NCI-H526 treated with DMSO at 0.1 percent for 48 hours (cell line): ENCODE measurements at regions not wholly inside any gene's neighbourhood (a gene's known extent, or its start where the extent isn't known, plus 50 kb on each side); places are given as distances from the start of the nearest gene placed in this dataset.

Experiments used
- DNase-seq: peaks from one replicate; lab custom pipeline; 2025; lab: John Stamatoyannopoulos, UW

GRCh38 chr1:82195245-82195644, 394.5 kb downstream of the ADGRL2 start:
- DNase-seq, result no peak

GRCh38 chr1:82185084-82185483, 384.4 kb downstream of the ADGRL2 start:
- no peak for DNase-seq

- DNase-seq, result no peak
These were observed 381.1 kb downstream of the ADGRL2 start for GRCh38 chr1:82181846-82182245.

- DNase-seq, result no peak
These were observed 378.4 kb downstream of the ADGRL2 start for GRCh38 chr1:82179131-82179530.

GRCh38 chr1:82177192-82177591, 376.5 kb downstream of the ADGRL2 start:
- DNase-seq, result no peak

DNA sequence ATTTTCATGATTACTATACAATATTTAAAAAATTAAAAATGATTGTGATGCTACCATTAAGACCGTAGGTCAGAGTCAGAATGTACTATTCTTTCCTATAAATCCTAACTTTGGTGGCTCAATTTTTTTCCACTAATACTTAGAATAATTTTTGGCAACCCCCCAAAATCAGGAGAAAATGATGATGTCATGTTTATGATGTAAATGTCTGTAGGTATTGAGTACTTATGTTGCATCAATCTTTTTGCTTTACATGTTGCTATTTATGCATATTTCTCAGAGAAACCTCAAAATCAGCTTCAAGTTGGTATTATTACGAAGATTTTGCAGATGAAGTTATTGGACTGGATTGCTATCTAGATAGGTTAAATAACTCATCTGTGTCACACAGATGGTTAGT, 371.2 kb downstream of the ADGRL2 start:
- no peak for DNase-seq

DNA sequence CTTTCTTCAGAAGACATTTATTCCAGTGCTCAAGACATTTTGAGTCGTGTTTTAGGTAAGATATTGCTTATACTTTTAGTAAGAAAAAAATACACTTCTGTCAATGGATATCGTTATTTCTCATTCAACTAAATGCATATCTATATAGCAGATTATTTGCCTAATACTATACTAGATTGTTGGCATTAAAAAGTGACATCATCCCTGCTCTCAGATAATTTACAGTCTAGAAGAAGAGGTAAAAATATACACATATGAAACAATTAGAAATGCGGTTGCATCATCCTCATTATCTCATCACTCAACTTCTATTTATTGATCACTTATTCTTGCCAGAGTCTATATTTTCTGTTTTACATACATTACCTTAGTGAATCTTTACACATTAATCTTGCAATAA, 367.7 kb downstream of the ADGRL2 start:
- DNase-seq, result no peak

DNA sequence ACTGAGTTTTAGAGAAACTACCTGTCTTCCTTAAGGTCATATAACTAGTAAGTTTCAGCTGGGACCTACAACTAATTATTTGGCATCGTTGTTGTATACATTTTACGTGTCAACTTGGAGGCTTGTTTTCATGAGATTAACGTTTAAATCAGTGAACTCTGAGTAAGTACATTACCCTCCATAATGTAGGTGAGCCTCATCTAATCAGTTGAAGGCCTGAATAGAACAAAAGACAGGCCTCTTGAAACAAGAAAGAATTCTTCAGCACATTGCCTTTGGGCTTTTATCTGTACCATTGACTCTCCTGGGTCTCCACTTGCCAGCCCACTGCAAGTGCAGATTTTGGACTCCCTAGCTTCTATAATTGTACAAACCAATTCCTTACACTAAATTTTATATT, 364.6 kb downstream of the ADGRL2 start:
- no peak for DNase-seq

- no peak for DNase-seq
These were observed 362.0 kb downstream of the ADGRL2 start for GRCh38 chr1:82162486-82163420.

DNA sequence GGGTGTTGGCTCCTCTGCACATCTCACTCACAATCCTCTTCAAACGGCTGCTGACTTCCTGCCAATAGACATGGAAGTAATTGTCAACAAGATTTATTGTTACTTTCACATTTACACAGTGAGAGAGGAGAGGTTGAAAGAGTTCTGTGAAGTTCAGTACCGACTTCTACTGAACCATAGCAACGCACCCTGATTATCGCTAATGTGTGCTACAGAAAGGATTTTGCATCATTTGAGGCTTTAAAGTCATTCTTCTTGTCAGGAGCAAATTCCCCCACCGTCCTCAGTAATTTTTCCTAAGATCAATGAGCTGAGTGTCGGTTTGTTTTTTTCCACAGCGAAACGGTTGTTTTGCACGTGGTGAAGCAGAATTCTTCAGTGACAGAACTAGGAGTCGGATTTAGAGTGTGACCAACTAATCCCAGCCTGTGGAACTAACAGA, 361.0 kb downstream of the ADGRL2 start:
- no peak for DNase-seq

- DNase-seq, result no peak
These were observed 360.2 kb downstream of the ADGRL2 start for GRCh38 chr1:82160903-82161302.

DNA sequence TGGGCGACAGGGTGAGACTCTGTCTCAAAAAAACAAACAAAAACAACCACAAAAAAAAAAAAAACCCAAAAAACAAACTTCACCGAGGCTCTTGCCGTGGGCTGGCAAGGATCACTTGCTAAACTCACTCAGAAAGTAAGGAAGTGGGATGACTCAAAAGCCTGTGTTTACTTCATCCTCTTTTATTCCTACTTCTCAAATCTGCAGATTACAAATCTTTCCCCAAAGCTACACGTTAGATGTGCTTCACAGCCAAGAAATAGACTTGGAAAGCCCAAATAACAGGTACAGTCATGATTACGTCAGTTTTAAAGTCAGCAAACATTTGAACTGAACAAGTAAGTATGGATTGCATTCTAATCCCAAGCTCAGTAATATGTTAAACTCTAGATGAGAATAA, 359.3 kb downstream of the ADGRL2 start:
- DNase-seq, result no peak

DNA sequence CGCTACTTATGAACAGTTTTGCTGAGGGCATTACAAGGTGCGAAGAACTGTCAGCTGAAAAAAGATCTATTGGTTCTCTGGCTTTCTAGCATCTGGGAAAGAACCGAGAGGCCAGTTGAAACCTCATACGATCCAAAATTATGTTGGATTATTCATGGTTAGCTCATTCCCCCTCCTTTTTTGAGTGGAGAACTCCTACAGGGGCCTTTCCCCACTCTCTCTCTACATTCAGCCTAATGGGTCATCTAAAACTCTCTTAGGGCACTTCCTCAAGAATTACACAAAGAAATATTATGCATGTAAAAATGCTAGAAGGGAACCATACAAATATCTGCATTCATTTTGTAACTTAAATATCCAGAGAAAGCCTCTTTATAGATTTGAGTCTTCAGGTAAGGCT, 358.2 kb downstream of the ADGRL2 start:
- DNase-seq, result no peak

DNA sequence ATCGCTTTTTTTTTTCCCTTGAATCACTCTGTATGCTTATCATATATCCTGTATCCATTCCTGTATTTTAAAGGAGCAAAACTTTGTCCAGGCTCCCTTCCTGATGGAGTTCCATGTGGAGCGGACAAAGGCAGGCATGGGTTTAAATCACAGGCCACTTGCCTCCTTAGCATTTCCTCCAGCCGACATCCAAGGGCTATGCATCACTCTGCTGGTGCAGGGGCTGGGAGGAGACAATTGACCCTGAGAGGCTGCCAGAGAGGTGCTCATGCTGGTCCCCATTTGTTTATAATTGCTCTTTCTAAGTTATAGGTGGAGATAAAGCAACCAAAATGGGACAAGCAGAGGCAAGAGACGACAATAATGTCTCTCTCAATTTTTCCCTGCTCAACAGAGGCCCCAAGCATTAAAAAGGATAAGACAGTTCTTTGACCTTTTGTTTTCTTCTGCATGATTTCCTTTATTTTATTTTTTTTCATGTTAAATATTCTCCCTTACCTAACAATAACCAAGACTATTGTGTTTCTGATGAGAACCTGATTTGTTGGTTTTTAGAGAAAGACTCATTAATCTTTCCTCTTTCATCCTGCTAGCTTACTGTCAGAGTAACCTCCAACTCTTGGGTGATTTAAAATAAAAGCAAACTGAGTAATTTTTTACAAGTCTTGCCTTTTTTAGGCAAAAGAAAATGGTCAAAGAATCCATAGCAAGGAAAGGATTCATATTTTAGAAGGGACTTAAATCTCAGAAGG, 353.7 kb downstream of the ADGRL2 start:
- no peak for DNase-seq

DNA sequence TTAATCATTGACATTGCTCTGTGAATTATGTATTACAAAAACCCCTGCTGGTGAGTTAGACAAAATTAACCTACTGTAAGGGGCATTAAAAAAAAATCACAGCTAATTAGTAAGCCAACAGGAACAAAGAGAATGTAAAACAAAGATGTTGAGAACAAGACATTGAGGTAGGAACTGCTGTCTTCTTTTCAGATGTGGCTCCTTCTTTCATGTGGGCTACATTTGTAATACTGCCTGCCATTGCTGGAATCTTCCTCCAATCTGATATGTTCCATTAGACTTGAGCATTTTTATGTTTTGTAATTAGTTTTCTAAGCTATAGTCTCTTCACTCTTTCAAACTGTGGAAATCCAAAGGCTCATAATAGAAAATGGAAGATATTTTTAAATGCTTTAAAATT, 353.0 kb downstream of the ADGRL2 start:
- DNase-seq, result no peak

GRCh38 chr1:82153272-82153629, 352.5 kb downstream of the ADGRL2 start:
- no peak for DNase-seq

GRCh38 chr1:82152356-82153271, 351.9 kb downstream of the ADGRL2 start:
- DNase-seq, result no peak

DNA sequence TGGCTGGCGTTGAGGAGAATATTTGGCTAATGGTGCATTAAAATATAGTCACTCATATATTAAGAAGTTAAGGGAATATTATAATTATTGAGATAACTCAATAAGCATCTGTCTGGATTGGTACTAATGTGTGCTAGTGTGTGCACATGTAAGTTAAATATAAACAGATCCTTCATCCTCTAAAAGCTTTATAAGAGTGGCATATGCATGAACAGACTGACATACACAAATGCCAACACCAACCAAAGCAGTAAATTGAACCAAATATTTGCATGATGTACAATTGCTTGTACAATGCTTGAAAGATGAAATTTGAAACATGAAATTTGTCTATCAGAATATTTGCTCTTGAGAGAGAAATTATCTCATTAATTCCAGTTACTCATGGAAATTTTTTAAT, 344.9 kb downstream of the ADGRL2 start:
- peak; percentile 39 for DNase-seq

GRCh38 chr1:82143108-82143833, 342.5 kb downstream of the ADGRL2 start:
- no peak for DNase-seq

DNA sequence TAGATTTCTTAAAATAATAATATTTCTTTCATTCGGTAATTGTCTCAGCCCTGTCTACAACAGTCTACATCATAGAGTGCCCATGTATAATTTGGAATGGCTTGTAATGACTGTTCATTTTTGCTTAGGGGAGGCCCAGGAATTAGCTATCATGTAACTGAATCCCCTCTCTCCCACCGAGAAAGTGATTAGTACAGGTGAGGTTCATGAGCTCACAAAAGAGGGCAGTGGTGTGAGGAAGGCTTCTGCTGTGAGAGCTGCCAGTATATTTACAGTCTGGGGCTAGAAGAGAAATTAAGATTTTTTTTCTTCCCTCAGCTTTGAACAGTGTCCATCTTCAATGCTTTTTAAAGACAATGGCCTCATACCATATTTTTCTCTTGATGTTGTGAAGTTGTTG, 340.7 kb downstream of the ADGRL2 start:
- DNase-seq, result no peak

GRCh38 chr1:82139751-82140468, 339.2 kb downstream of the ADGRL2 start:
- no peak for DNase-seq
